ENCODE measurements at regions not wholly inside any gene's neighbourhood (a gene's known extent, or its start where the extent isn't known, plus 50 kb on each side); places are given as distances from the start of the nearest gene placed in this dataset.

DNA sequence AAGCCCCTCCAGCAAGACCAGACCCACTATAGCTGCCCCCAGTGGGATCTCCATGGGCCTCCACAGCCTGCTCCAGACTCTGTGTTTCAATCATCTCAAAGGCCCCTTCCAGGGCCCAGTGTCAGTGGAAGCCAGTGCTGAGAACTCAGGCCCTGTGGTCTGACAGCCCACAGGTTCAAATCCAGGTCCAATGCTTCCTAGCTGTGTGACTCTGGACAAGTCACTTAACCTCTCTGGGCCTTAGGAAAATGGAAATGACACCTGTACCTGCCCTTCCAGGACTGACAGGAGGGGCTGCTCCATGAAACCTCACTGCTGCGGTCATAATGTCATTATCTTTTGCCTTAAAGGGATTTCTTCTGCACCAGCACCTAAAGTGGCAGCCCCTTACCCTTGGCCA is 101.9 kb downstream of the NCOR2 start:
- intact Hi-C loops (cut with DNase I): no loop called here
- DNase-seq (peak in 1 of 5 donors; percentile 14), ATAC-seq (no peak)
- H3K36me3 ChIP-seq: peaks cover 0 to 72% (median 45%) of the 10 kb centered on the region in 9 donors
- 86 to 100% (median 98%) methylated on average over 1 of the region's 1 CpG for WGBS, 4 donors
- H3K9me3 ChIP-seq: peaks cover 0 to 8% (median 0%) of the 10 kb centered on the region in 12 donors
- H3K4me1 ChIP-seq: peaks cover 0 to 32% (median 12%) of the 10 kb centered on the region in 12 donors
- TF ChIP-seq, protein P1, sequence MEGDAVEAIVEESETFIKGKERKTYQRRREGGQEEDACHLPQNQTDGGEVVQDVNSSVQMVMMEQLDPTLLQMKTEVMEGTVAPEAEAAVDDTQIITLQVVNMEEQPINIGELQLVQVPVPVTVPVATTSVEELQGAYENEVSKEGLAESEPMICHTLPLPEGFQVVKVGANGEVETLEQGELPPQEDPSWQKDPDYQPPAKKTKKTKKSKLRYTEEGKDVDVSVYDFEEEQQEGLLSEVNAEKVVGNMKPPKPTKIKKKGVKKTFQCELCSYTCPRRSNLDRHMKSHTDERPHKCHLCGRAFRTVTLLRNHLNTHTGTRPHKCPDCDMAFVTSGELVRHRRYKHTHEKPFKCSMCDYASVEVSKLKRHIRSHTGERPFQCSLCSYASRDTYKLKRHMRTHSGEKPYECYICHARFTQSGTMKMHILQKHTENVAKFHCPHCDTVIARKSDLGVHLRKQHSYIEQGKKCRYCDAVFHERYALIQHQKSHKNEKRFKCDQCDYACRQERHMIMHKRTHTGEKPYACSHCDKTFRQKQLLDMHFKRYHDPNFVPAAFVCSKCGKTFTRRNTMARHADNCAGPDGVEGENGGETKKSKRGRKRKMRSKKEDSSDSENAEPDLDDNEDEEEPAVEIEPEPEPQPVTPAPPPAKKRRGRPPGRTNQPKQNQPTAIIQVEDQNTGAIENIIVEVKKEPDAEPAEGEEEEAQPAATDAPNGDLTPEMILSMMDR (IDR thresholded peaks at IDR 0.05): no peak
- no peak for TF ChIP-seq POLR2A (IDR thresholded peaks at IDR 0.05)
- H3K27me3 ChIP-seq: no peaks in the 10 kb centered on the region
- H3K4me3 ChIP-seq: peak overlapping the region in 2 of 12 donors; percentile 5 to 48
- peak overlapping the region in 7 of 12 donors; percentile 0 to 76 (median 43) for H3K27ac ChIP-seq

DNA sequence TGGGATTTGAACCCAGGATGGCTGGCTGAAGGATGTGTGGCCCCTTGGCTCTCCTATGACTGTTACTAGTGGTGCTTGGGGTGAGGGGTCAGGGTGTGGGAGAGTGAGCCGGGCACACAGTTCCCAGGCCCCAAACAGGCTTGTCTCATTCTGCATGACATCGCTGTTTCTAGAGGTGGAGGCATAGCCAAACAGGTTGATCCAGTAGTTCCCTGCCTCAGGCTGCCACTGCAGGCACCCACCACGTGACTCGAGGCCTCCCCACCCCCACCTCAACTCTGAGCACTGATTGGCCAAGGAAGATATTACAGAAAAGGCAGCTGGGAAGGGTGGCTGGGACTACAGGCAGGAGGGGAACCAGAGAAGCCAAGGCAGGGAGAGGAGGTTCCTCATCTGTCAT is 102.6 kb downstream of the NCOR2 start:
- H3K36me3 ChIP-seq: peaks cover 0 to 72% (median 46%) of the 10 kb centered on the region in 9 donors
- peaks cover 0 to 32% (median 12%) of the 10 kb centered on the region in 12 donors for H3K4me1 ChIP-seq
- H3K27me3 ChIP-seq: no peaks in the 10 kb centered on the region
- peaks cover 0 to 8% (median 0%) of the 10 kb centered on the region in 12 donors for H3K9me3 ChIP-seq
- WGBS, 4 donors: 91 to 97% (median 96%) methylated on average over 4 of the region's 4 CpGs
- H3K4me3 ChIP-seq: no peak overlapping the region
- intact Hi-C loops (cut with DNase I): no loop called here
- DNase-seq: peak in 1 of 5 donors; percentile 4
- no peak overlapping the region for H3K27ac ChIP-seq
- ATAC-seq: no peak
- TF ChIP-seq, protein P1 (IDR thresholded peaks at IDR 0.05): no peak
- no peak for TF ChIP-seq POLR2A (IDR thresholded peaks at IDR 0.05)

DNA sequence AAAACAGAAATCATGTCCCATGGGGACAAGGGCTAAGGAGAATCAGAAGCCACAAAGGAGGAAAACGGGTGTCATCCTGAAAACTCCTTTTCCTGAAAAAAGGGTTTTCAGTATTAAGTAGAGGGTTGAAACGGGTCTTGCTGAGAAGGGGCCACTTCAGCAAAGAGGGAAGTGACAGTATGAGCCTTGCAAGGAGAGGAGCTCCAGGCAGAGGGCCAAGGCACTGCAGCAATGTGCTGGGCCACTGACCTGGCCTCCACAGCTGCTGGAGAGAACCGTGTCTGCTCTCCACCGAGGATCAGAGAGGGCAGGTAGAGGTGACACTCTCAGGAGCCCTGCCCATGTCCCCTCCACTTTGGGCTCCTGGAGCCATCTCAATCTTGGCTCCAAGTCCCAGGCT is 103.3 kb downstream of the NCOR2 start:
- TF ChIP-seq, protein P1 (IDR thresholded peaks at IDR 0.05): no peak
- no peak for TF ChIP-seq POLR2A (IDR thresholded peaks at IDR 0.05)
- WGBS, 4 donors: 18 to 38% (median 31%) methylated on average over 4 of the region's 4 CpGs
- peaks cover 0 to 4% (median 0%) of the 10 kb centered on the region in 12 donors for H3K9me3 ChIP-seq
- ATAC-seq: no peak
- no peak overlapping the region for H3K4me3 ChIP-seq
- peaks cover 0 to 72% (median 53%) of the 10 kb centered on the region in 9 donors for H3K36me3 ChIP-seq
- H3K4me1 ChIP-seq: peaks cover 0 to 32% (median 12%) of the 10 kb centered on the region in 12 donors
- H3K27me3 ChIP-seq: no peaks in the 10 kb centered on the region
- no peak for DNase-seq
- intact Hi-C loops (cut with DNase I): no loop called here
- peak overlapping the region in 2 of 12 donors; percentile 4 to 61 for H3K27ac ChIP-seq

DNA sequence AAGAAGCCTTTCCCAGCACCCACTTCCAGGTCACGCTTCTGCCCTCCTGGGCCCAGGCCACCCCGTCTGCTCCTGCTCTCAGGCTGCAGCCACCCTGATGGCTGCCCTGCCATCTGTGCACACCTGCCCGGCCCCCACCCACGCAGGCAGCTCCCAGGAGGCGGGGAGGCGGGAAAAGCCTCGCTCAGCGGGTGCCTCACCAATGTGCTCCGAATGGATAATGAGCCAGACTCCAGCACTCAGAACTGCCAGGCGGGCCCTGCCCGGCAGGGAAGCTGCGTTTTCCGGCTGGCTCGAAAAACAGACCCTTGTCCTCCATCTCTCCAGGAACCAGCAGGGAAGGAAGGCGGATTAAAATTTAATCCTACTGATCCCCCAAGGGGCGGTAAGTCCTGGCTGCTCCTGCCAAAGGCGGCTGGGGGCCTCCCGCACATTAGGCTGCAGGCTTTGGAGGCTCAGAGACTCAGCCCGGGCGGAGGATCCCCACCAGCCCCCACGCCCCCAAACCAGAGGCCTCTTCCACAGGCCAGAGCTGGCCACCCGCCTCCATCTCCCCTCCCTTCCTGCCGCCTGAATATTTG is 104.0 kb downstream of the NCOR2 start:
- peak in 1 of 5 donors; percentile 51 for DNase-seq
- Histone ChIP-seq H3K9me3 (peaks cover 0 to 2% (median 0%) of the 10 kb centered on the region in 12 donors), H3K4me3 (no peak overlapping the region), H3K27me3 (no peaks in the 10 kb centered on the region), H3K27ac (peak overlapping the region in 1 of 12 donors; percentile 61), H3K4me1 (peaks cover 0 to 37% (median 15%) of the 10 kb centered on the region in 12 donors), H3K36me3 (peaks cover 0 to 77% (median 54%) of the 10 kb centered on the region in 9 donors)
- TF ChIP-seq, protein P1 (IDR thresholded peaks at IDR 0.05): no peak
- TF ChIP-seq POLR2A (IDR thresholded peaks at IDR 0.05): no peak
- ATAC-seq: no peak
- WGBS, 4 donors: 74 to 83% (median 78%) methylated on average over 18 to 23 of the region's 23 CpGs
- intact Hi-C loops (cut with DNase I): no loop called here
